NT2/D1 (cell line): ENCODE measurements at regions not wholly inside any gene's neighbourhood (a gene's known extent, or its start where the extent isn't known, plus 50 kb on each side); places are given as distances from the start of the nearest gene placed in this dataset.

ENCODE experiments used
- YY1 ChIP-seq: IDR thresholded peaks from 2 replicates; pipeline ENCODE4 v1.6.1; 2011; ENCODE audit not compliant: insufficient read length, insufficient read depth
- ZNF274 ChIP-seq: IDR thresholded peaks from 2 replicates; pipeline ENCODE4 v1.6.1; 2011; ENCODE audit warnings: mild to moderate bottlenecking, low read depth, low read length

- TF ChIP-seq YY1 (no peak), ZNF274 (no peak)
These were observed 174.5 kb downstream of the OTOL1 start for GRCh38 chr3:161671141-161671540.
